ENCODE measurements at regions not wholly inside any gene's neighbourhood (a gene's known extent, or its start where the extent isn't known, plus 50 kb on each side); places are given as distances from the start of the nearest gene placed in this dataset.
"Not testable (repeated sequence)": the region's sequence is repeated elsewhere in the genome, so short reads cannot be mapped to it uniquely, and the experiment has no call there.

DNA sequence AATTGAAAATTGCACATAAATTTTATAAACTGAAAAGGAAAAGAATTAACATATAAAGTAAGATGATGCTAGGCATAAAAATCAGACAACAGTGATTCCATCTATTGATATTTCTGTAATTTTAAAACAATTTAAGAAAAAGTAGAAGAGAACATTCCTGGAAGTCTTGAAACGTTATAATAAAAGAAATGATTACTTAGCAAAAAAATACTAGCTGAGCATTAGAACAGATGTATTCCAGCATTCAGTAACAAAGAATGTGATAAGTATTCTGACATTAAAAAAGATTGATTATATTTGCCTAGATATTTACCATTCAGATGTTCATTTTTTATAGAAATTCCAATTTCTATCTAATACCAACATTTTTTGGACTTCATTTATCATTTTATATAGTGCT lies 120.1 kb upstream of the PPP1R9A start:
- Histone ChIP-seq H2BK5ac (ENCODE audit: low read depth, low read length, poor library complexity) (no peak overlapping the region), H3K23ac (ENCODE audit: low read length) (no peak overlapping the region), H3K4me2 (ENCODE audit: low read length) (no peak overlapping the region), H3K9me3 (ENCODE audit: insufficient read depth, low read depth, low read length) (no peaks in the 10 kb centered on the region), H3K79me2 (ENCODE audit: control insufficient read depth, insufficient read depth, low read length, poor library complexity) (no peaks in the 10 kb centered on the region), H3K27ac (ENCODE audit: low read depth, low read length) (no peak overlapping the region), H4K8ac (ENCODE audit: low read depth, low read length) (no peak overlapping the region), H3K4me1 (ENCODE audit: control insufficient read depth in 1 of 2, insufficient read depth in 2 of 2, low read length in 2 of 2) (peaks cover 0 to 2% of the 10 kb centered on the region in 2 experiments), H2AK5ac (ENCODE audit: low read length) (no peak overlapping the region), H3K4ac (ENCODE audit: low read depth, low read length) (no peak overlapping the region), H2BK120ac (ENCODE audit: insufficient read depth, low read length, poor library complexity) (no peak overlapping the region), H4K91ac (ENCODE audit: low read depth, low read length) (no peak overlapping the region), H3K36me3 (ENCODE audit: control insufficient read depth in 1 of 2, insufficient read depth in 2 of 2, low read length in 2 of 2) (no peaks in the 10 kb centered on the region), H3K79me1 (ENCODE audit: low read length) (no peaks in the 10 kb centered on the region), H3K14ac (ENCODE audit: low read length) (no peak overlapping the region), H2AFZ (ENCODE audit: insufficient read depth, low read length, poor library complexity) (no peak overlapping the region), H3K4me3 (ENCODE audit: low read depth, low read length) (no peak overlapping the region), H3K18ac (ENCODE audit: low read length) (no peak overlapping the region), H4K12ac (ENCODE audit: low read depth, low read length) (no peak overlapping the region), H3K9ac (ENCODE audit: low read length) (no peak overlapping the region), H3K27me3 (ENCODE audit: insufficient read depth, low read length) (no peaks in the 10 kb centered on the region), H2BK12ac (ENCODE audit: low read length) (no peak overlapping the region)
- WGBS (ENCODE audit: extremely low coverage, insufficient coverage, insufficient read length): no CpG with 5 or more reads among the region's 1 CpG
- no peak for DNase-seq

GRCh38 chr7:94788378-94788777 lies 119.0 kb upstream of the PPP1R9A start:
- H4K91ac ChIP-seq (ENCODE audit: low read depth, low read length); H3K79me2 ChIP-seq (ENCODE audit: control insufficient read depth, insufficient read depth, low read length, poor library complexity); H2BK120ac ChIP-seq (ENCODE audit: insufficient read depth, low read length, poor library complexity); H3K79me1 ChIP-seq (ENCODE audit: low read length); H2BK12ac ChIP-seq (ENCODE audit: low read length); H3K4ac ChIP-seq (ENCODE audit: low read depth, low read length); H3K18ac ChIP-seq (ENCODE audit: low read length); H2AFZ ChIP-seq (ENCODE audit: insufficient read depth, low read length, poor library complexity); H3K4me1 ChIP-seq (ENCODE audit: control insufficient read depth in 1 of 2, insufficient read depth in 2 of 2, low read length in 2 of 2); H3K4me3 ChIP-seq (ENCODE audit: low read depth, low read length); H3K27ac ChIP-seq (ENCODE audit: low read depth, low read length); H2AK5ac ChIP-seq (ENCODE audit: low read length); H3K14ac ChIP-seq (ENCODE audit: low read length); H3K9me3 ChIP-seq (ENCODE audit: insufficient read depth, low read depth, low read length); H4K8ac ChIP-seq (ENCODE audit: low read depth, low read length); H3K4me2 ChIP-seq (ENCODE audit: low read length); H2BK5ac ChIP-seq (ENCODE audit: low read depth, low read length, poor library complexity); H3K36me3 ChIP-seq (ENCODE audit: control insufficient read depth in 1 of 2, insufficient read depth in 2 of 2, low read length in 2 of 2); H3K23ac ChIP-seq (ENCODE audit: low read length); H4K12ac ChIP-seq (ENCODE audit: low read depth, low read length); H3K9ac ChIP-seq (ENCODE audit: low read length); H3K27me3 ChIP-seq (ENCODE audit: insufficient read depth, low read length); DNase-seq: not testable (repeated sequence)
- WGBS (ENCODE audit: extremely low coverage, insufficient coverage, insufficient read length): no CpG with 5 or more reads among the region's 3 CpGs

DNA sequence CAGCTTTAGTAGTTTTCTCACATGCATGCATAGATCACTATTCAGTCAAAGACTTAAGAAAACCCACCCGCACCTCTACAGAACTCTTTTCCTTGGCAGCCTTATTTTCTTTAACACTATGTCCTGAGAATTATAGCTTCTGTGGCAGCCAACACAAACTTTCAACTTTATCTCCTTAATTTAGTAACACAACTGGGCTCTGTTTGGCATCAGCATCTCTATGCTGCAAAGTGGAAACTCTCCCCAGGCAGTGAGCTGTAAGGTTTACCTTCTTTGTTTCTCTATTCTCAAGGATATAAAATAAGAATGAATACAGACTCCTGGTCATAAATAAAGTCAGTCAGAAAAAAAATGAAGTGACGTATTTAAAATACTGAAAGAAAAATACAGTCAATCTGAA lies 115.2 kb upstream of the PPP1R9A start:
- Histone ChIP-seq H4K8ac (ENCODE audit: low read depth, low read length) (no peak overlapping the region), H3K4me1 (ENCODE audit: control insufficient read depth in 1 of 2, insufficient read depth in 2 of 2, low read length in 2 of 2) (no peaks in the 10 kb centered on the region), H2BK5ac (ENCODE audit: low read depth, low read length, poor library complexity) (no peak overlapping the region), H2BK12ac (ENCODE audit: low read length) (no peak overlapping the region), H3K36me3 (ENCODE audit: control insufficient read depth in 1 of 2, insufficient read depth in 2 of 2, low read length in 2 of 2) (no peaks in the 10 kb centered on the region), H2BK120ac (ENCODE audit: insufficient read depth, low read length, poor library complexity) (no peak overlapping the region), H3K27ac (ENCODE audit: low read depth, low read length) (no peak overlapping the region), H2AFZ (ENCODE audit: insufficient read depth, low read length, poor library complexity) (no peak overlapping the region), H3K79me2 (ENCODE audit: control insufficient read depth, insufficient read depth, low read length, poor library complexity) (no peaks in the 10 kb centered on the region), H3K27me3 (ENCODE audit: insufficient read depth, low read length) (no peaks in the 10 kb centered on the region), H3K4ac (ENCODE audit: low read depth, low read length) (no peak overlapping the region), H3K18ac (ENCODE audit: low read length) (no peak overlapping the region), H3K23ac (ENCODE audit: low read length) (no peak overlapping the region), H4K91ac (ENCODE audit: low read depth, low read length) (no peak overlapping the region), H3K4me3 (ENCODE audit: low read depth, low read length) (no peak overlapping the region), H3K9me3 (ENCODE audit: insufficient read depth, low read depth, low read length) (no peaks in the 10 kb centered on the region), H4K12ac (ENCODE audit: low read depth, low read length) (no peak overlapping the region), H2AK5ac (ENCODE audit: low read length) (no peak overlapping the region), H3K79me1 (ENCODE audit: low read length) (no peaks in the 10 kb centered on the region), H3K14ac (ENCODE audit: low read length) (no peak overlapping the region), H3K4me2 (ENCODE audit: low read length) (no peak overlapping the region), H3K9ac (ENCODE audit: low read length) (no peak overlapping the region)
- no CpG with 5 or more reads among the region's 2 CpGs for WGBS (ENCODE audit: extremely low coverage, insufficient coverage, insufficient read length)
- DNase-seq: no peak

GRCh38 chr7:94797404-94797803 lies 110.0 kb upstream of the PPP1R9A start:
- H2AFZ ChIP-seq (ENCODE audit: insufficient read depth, low read length, poor library complexity); H3K27ac ChIP-seq (ENCODE audit: low read depth, low read length); H3K9me3 ChIP-seq (ENCODE audit: insufficient read depth, low read depth, low read length); DNase-seq; H2BK12ac ChIP-seq (ENCODE audit: low read length); H3K79me2 ChIP-seq (ENCODE audit: control insufficient read depth, insufficient read depth, low read length, poor library complexity); H2AK5ac ChIP-seq (ENCODE audit: low read length); H3K4me2 ChIP-seq (ENCODE audit: low read length); H3K4ac ChIP-seq (ENCODE audit: low read depth, low read length); H3K4me3 ChIP-seq (ENCODE audit: low read depth, low read length); H3K27me3 ChIP-seq (ENCODE audit: insufficient read depth, low read length); H3K18ac ChIP-seq (ENCODE audit: low read length); H4K8ac ChIP-seq (ENCODE audit: low read depth, low read length); H3K79me1 ChIP-seq (ENCODE audit: low read length); H3K36me3 ChIP-seq (ENCODE audit: control insufficient read depth in 1 of 2, insufficient read depth in 2 of 2, low read length in 2 of 2); H2BK5ac ChIP-seq (ENCODE audit: low read depth, low read length, poor library complexity); H4K12ac ChIP-seq (ENCODE audit: low read depth, low read length); H3K23ac ChIP-seq (ENCODE audit: low read length); H2BK120ac ChIP-seq (ENCODE audit: insufficient read depth, low read length, poor library complexity); H4K91ac ChIP-seq (ENCODE audit: low read depth, low read length); H3K14ac ChIP-seq (ENCODE audit: low read length); H3K9ac ChIP-seq (ENCODE audit: low read length); H3K4me1 ChIP-seq (ENCODE audit: control insufficient read depth in 1 of 2, insufficient read depth in 2 of 2, low read length in 2 of 2): not testable (repeated sequence)
- WGBS (ENCODE audit: extremely low coverage, insufficient coverage, insufficient read length): no CpG with 5 or more reads among the region's 6 CpGs
